A673 (cell line): ENCODE measurements at regions not wholly inside any gene's neighbourhood (a gene's known extent, or its start where the extent isn't known, plus 50 kb on each side); places are given as distances from the start of the nearest gene placed in this dataset.

Source experiments
- CTCF ChIP-seq: fragments of 300-800, 200-600 bp; sonication (generic); conservative IDR thresholded peaks from 2 replicates; pipeline ENCODE4 v1.5.1; 2017; ENCODE audit warnings: low read depth, mild to moderate bottlenecking, antibody characterized with exemption, low read length, moderate library complexity, mixed read lengths
- EZH2 ChIP-seq: fragments of 200-600 bp; sonication (generic); IDR thresholded peaks from 2 replicates; pipeline ENCODE4 v1.6.1; 2017; ENCODE audit warnings: borderline replicate concordance, low read depth, mild to moderate bottlenecking, mixed read lengths, antibody characterized with exemption, low read length; ENCODE audit not compliant: poor library complexity, severe bottlenecking

GRCh38 chr12:19613051-19613535 is 173.8 kb downstream of the AEBP2 start:
- TF ChIP-seq CTCF (no peak), EZH2 (no peak)
